HCT116 (cell line): ENCODE measurements at regions not wholly inside any gene's neighbourhood (a gene's known extent, or its start where the extent isn't known, plus 50 kb on each side); places are given as distances from the start of the nearest gene placed in this dataset.

ENCODE experiments used
- ATAC-seq: fragments of 200-7000 bp; cut with Tn5 transposase; 2 replicates; pipeline ENCODE4 v1.9.1; 2020; ENCODE audit warnings: mild to moderate bottlenecking, moderate library complexity
- BruUV-seq: library from RNA; stranded (reverse); fragments of 400-500 nt; replicated peaks from 2 replicates; lab custom pipeline; 2021; lab: Mats Ljungman, UMichigan
- CTCF ChIA-PET: fragments of 300-600 bp; sonication (Branson Sonifier 250); formaldehyde crosslinking; loops from one replicate; lab custom pipeline; 2021; ENCODE audit warnings: antibody characterized with exemption; lab: Charles Lee
- POLR2A ChIA-PET: fragments of 300-600, 350-600 bp; sonication (Branson Sonifier 250); formaldehyde crosslinking; loops from one replicate; lab custom pipeline; 2021; ENCODE audit warnings: antibody characterized with exemption; lab: Charles Lee
- RAD21 ChIA-PET, 2 experiments: fragments of 300-600 bp; sonication (Branson Sonifier 250); formaldehyde crosslinking; loops; one replicate each; lab custom pipeline; 2023; ENCODE audit warnings: low total read pairs in 2 of 2; ENCODE audit not compliant: uncharacterized antibody in 2 of 2, unreplicated experiment in 2 of 2, low non-redundant PET in 1 of 2; lab: Charles Lee
- DNase-seq: peaks from one replicate; pipeline ENCODE4 v3.0.0-alpha.2; 2010; ENCODE audit warnings: low read depth, low spot score
- H2AFZ ChIP-seq: fragments of 200-600 bp; shearing (Covaris generic), sonication (generic); 2 replicates; pipeline ENCODE4 v1.6.1; 2017; ENCODE audit warnings: low read depth, mixed run types, mixed read lengths, antibody characterized with exemption, low read length; ENCODE audit not compliant: poor library complexity, severe bottlenecking
- H3K27ac ChIP-seq: 2 replicates; pipeline ENCODE4 v1.5.1; 2012; ENCODE audit warnings: low read depth, low read length
- H3K27me3 ChIP-seq: fragments of 200-600 bp; sonication (generic); 2 replicates; pipeline ENCODE4 v1.6.1; 2016; ENCODE audit warnings: mixed run types, low read length, mixed read lengths; ENCODE audit not compliant: insufficient read depth
- H3K36me3 ChIP-seq, 2 experiments: fragments of 200-500 bp in 1 of 2; fragments of 200-600 bp in 1 of 2; sonication (Bioruptor generic) in 1 of 2; sonication (generic) in 1 of 2; 2 replicates each; pipeline versions ENCODE4 v1.5.1 to v1.6.1; 2014 to 2016; ENCODE audit warnings: low read length in 2 of 2, inconsistent platforms in 1 of 2, mixed read lengths in 1 of 2, mixed run types in 1 of 2; ENCODE audit not compliant: insufficient read depth in 2 of 2, control insufficient read depth in 1 of 2
- H3K4me1 ChIP-seq, 2 experiments: fragments of 200-600 bp in 1 of 2; sonication (generic) in 1 of 2; 2 replicates each; pipeline versions ENCODE4 v1.5.1 to v1.6.1; 2012 to 2017; ENCODE audit warnings: low read length in 2 of 2, inconsistent platforms in 1 of 2, mild to moderate bottlenecking in 1 of 2, mixed read lengths in 1 of 2, mixed run types in 1 of 2, moderate library complexity in 1 of 2; ENCODE audit not compliant: insufficient read depth in 2 of 2, control insufficient read depth in 1 of 2
- H3K4me2 ChIP-seq: fragments of 200-600 bp; sonication (generic); 2 replicates; pipeline ENCODE4 v1.6.1; 2017; ENCODE audit warnings: mixed run types, low read length, mixed read lengths
- H3K4me3 ChIP-seq, 2 experiments: fragments of 200-600 bp in 1 of 2; sonication (generic) in 1 of 2; replicated peaks in 1 of 2; 2 replicates each; pipeline ENCODE4 v1.5.1; 2011 to 2016; ENCODE audit warnings: low read length in 2 of 2, control low read depth in 1 of 2, low read depth in 1 of 2, mild to moderate bottlenecking in 1 of 2, mixed read lengths in 1 of 2, mixed run types in 1 of 2
- H3K79me2 ChIP-seq: fragments of 200-600 bp; sonication (generic); 2 replicates; pipeline ENCODE4 v1.6.1; 2017; ENCODE audit warnings: mild to moderate bottlenecking, mixed run types, low read length, moderate library complexity, mixed read lengths; ENCODE audit not compliant: insufficient read depth
- H3K9ac ChIP-seq: fragments of 200-600 bp; sonication (generic); 2 replicates; pipeline ENCODE4 v1.6.1; 2016; ENCODE audit warnings: low read length, mixed read lengths
- H3K9me2 ChIP-seq: fragments of 200-600 bp; sonication (generic), shearing (Covaris generic); 2 replicates; pipeline ENCODE4 v1.6.1; 2017; ENCODE audit warnings: mixed run types, mild to moderate bottlenecking, moderate library complexity; ENCODE audit not compliant: insufficient read depth
- H3K9me3 ChIP-seq, 2 experiments: fragments of 200-500 bp in 1 of 2; fragments of 200-600 bp in 1 of 2; sonication (Bioruptor generic) in 1 of 2; sonication (generic) in 1 of 2; 2 replicates each; pipeline ENCODE4 v1.6.1; 2014 to 2017; ENCODE audit warnings: low read length in 2 of 2, mixed read lengths in 2 of 2, inconsistent platforms in 1 of 2, low read depth in 1 of 2, mild to moderate bottlenecking in 1 of 2, mixed run types in 1 of 2, moderate library complexity in 1 of 2; ENCODE audit not compliant: control insufficient read depth in 1 of 2, insufficient read depth in 1 of 2
- H4K20me1 ChIP-seq: fragments of 200-600 bp; sonication (generic), shearing (Covaris generic); 2 replicates; pipeline ENCODE4 v1.6.1; 2017; ENCODE audit warnings: mixed run types, mild to moderate bottlenecking, moderate library complexity; ENCODE audit not compliant: insufficient read depth
- ATF3 ChIP-seq: IDR thresholded peaks from 2 replicates; pipeline ENCODE4 v1.6.1; 2012
- CEBPB ChIP-seq: IDR thresholded peaks from 2 replicates; pipeline ENCODE4 v1.6.1; 2012; ENCODE audit warnings: low read depth
- CTCF ChIP-seq, 3 experiments: fragments of 200-600 bp in 1 of 3; sonication (generic) in 1 of 3; IDR thresholded peaks in 2 of 3; conservative IDR thresholded peaks in 1 of 3; 2 replicates each; pipeline ENCODE4 v1.5.1; 2012 to 2017; ENCODE audit warnings: low read depth in 2 of 3, low read length in 2 of 3, antibody characterized with exemption in 1 of 3, borderline replicate concordance in 1 of 3, control low read depth in 1 of 3, mild to moderate bottlenecking in 1 of 3, mixed read lengths in 1 of 3, mixed run types in 1 of 3, moderate library complexity in 1 of 3; ENCODE audit not compliant: insufficient read depth in 1 of 3
- EGR1 ChIP-seq: IDR thresholded peaks from 2 replicates; pipeline ENCODE4 v1.6.1; 2012; ENCODE audit warnings: low read depth
- ELF1 ChIP-seq: IDR thresholded peaks from 2 replicates; pipeline ENCODE4 v1.6.1; 2012; ENCODE audit warnings: low read depth, borderline replicate concordance
- EZH2 ChIP-seq: fragments of 200-600 bp; sonication (generic); IDR thresholded peaks from 2 replicates; pipeline ENCODE4 v1.6.1; 2017; ENCODE audit warnings: antibody characterized with exemption, mixed run types
- EZH2phosphoT487 ChIP-seq: fragments of 200-600 bp; IDR thresholded peaks from 2 replicates; pipeline ENCODE4 v1.6.1; 2018; ENCODE audit warnings: antibody characterized with exemption, borderline replicate concordance
- FOSL1 ChIP-seq: IDR thresholded peaks from 2 replicates; pipeline ENCODE4 v1.6.1; 2012; ENCODE audit warnings: low read depth
- MAX ChIP-seq: IDR thresholded peaks from 2 replicates; pipeline ENCODE4 v1.6.1; 2012
- POLR2AphosphoS5 ChIP-seq: IDR thresholded peaks from 2 replicates; pipeline ENCODE4 v1.6.1; 2011; ENCODE audit warnings: mild to moderate bottlenecking, low read depth, low read length, moderate library complexity
- SRF ChIP-seq: IDR thresholded peaks from 2 replicates; pipeline ENCODE4 v1.6.1; 2012; ENCODE audit warnings: low read depth
- TCF7L2 ChIP-seq: IDR thresholded peaks from 2 replicates; pipeline ENCODE4 v1.7.0; 2011; ENCODE audit warnings: borderline replicate concordance, inconsistent platforms; ENCODE audit not compliant: insufficient read depth, insufficient read length; ENCODE audit errors: extremely low read depth
- YY1 ChIP-seq: IDR thresholded peaks from 2 replicates; pipeline ENCODE4 v1.6.1; 2011; ENCODE audit warnings: low read length, low read depth, moderate library complexity, mild to moderate bottlenecking; ENCODE audit not compliant: insufficient replicate concordance; ENCODE audit errors: extremely low read depth
- ZBTB33 ChIP-seq: IDR thresholded peaks from 2 replicates; pipeline ENCODE4 v1.6.1; 2011; ENCODE audit warnings: mild to moderate bottlenecking, low read length, moderate library complexity; ENCODE audit not compliant: insufficient replicate concordance; ENCODE audit errors: extremely low read depth
- ZNF274 ChIP-seq: fragments of 200-500 bp; sonication (Bioruptor generic); IDR thresholded peaks from 2 replicates; pipeline ENCODE4 v1.6.1; 2014; ENCODE audit warnings: mild to moderate bottlenecking, low read depth, low read length, inconsistent platforms
- intact Hi-C: fragments of 100-400 bp; cut with micrococcal nuclease; formaldehyde crosslinking; loops from 2 replicates; pipeline ENCODE4 v1.10.0; 2022

- H2AFZ ChIP-seq, result no peak overlapping the region
- no peak overlapping the region for H3K9ac ChIP-seq
- POLR2A ChIA-PET, result no interaction called here
- no peaks in the 10 kb centered on the region for H3K4me1 ChIP-seq
- no peaks in the 10 kb centered on the region for H3K9me2 ChIP-seq
- no peaks in the 10 kb centered on the region for H3K79me2 ChIP-seq
- TF ChIP-seq YY1 (no peak), EGR1 (no peak), CEBPB (no peak), CTCF (IDR thresholded peaks at IDR 0.05 in 2 of 3, conservative IDR thresholded peaks at IDR 0.05 in 1 of 3; ENCODE audit: borderline replicate concordance in 1 of 3, insufficient read depth in 1 of 3, low read depth in 2 of 3, low read length in 2 of 3) (no peak), MAX (no peak), ZBTB33 (no peak), ATF3 (no peak), EZH2 (no peak), TCF7L2 (no peak), POLR2AphosphoS5 (no peak), ELF1 (no peak), FOSL1 (no peak), ZNF274 (no peak), EZH2phosphoT487 (no peak), SRF (no peak)
- TF ChIP-seq, all 23 proteins: peak for 0
- Histone ChIP-seq H3K4me3 (no peak overlapping the region), H3K27ac (no peak overlapping the region), H3K27me3 (no peaks in the 10 kb centered on the region), H3K9me3 (no peaks in the 10 kb centered on the region), H3K4me2 (no peak overlapping the region), H3K36me3 (no peaks in the 10 kb centered on the region), H4K20me1 (no peaks in the 10 kb centered on the region)
- intact Hi-C loops, result no loop called here
- ATAC-seq (no peak), DNase-seq (no peak)
- RAD21 ChIA-PET, result no interaction called here
- CTCF ChIA-PET, result no interaction called here
- no TSS peak for BruUV-seq
Observed at GRCh38 chr3:4044619-4045018, 245.4 kb downstream of the LRRN1 start.
